ENCODE measurements at regions not wholly inside any gene's neighbourhood (a gene's known extent, or its start where the extent isn't known, plus 50 kb on each side); places are given as distances from the start of the nearest gene placed in this dataset.

DNA sequence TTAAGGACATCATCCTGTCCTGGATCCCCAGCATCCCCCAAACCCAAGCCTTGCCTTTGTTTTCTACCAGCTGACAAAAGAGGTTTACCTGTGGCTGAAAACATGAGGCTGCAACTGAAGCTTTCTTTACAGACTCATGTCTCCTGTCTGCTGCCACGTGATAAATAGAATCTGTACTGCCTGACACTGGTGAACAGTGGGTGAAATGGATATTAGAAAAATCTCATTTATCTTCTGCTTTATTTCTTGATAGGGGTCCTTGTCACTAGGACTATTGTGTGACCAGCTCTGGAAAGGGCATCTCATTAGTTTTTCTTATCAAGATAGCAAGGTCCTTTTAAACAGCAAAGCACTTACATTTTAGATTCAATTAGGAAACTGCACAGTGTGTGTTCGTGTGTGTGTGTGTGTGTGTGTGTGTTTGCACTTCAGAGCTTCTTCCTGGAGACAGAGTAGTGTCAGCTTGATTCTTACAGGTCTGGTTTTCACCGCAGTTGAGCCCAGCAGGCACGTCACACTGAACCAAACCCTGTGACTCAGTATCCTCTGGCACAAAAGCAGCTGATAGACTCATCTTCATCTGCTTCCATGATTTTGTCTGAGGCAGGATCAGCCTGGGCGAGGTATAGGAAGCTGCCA is 373.5 kb upstream of the CELF2 start:
- TF ChIP-seq, protein P1, sequence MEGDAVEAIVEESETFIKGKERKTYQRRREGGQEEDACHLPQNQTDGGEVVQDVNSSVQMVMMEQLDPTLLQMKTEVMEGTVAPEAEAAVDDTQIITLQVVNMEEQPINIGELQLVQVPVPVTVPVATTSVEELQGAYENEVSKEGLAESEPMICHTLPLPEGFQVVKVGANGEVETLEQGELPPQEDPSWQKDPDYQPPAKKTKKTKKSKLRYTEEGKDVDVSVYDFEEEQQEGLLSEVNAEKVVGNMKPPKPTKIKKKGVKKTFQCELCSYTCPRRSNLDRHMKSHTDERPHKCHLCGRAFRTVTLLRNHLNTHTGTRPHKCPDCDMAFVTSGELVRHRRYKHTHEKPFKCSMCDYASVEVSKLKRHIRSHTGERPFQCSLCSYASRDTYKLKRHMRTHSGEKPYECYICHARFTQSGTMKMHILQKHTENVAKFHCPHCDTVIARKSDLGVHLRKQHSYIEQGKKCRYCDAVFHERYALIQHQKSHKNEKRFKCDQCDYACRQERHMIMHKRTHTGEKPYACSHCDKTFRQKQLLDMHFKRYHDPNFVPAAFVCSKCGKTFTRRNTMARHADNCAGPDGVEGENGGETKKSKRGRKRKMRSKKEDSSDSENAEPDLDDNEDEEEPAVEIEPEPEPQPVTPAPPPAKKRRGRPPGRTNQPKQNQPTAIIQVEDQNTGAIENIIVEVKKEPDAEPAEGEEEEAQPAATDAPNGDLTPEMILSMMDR (IDR thresholded peaks at IDR 0.05) = no peak
- TF ChIP-seq POLR2AphosphoS5 (IDR thresholded peaks at IDR 0.05) = no peak
- TF ChIP-seq EP300 (IDR thresholded peaks at IDR 0.05) = no peak
